K562 (cell line): ENCODE measurements at regions not wholly inside any gene's neighbourhood (a gene's known extent, or its start where the extent isn't known, plus 50 kb on each side); places are given as distances from the start of the nearest gene placed in this dataset.

ENCODE experiments used
- ATAC-seq: fragments of 200-7000 bp; cut with Tn5 transposase; 3 replicates; pipeline ENCODE4 v1.9.1; 2020; ENCODE audit warnings: moderate library complexity
- BruUV-seq: library from RNA; stranded (reverse); fragments of 400-500 nt; replicated peaks from 2 replicates; lab custom pipeline; 2021; lab: Mats Ljungman, UMichigan
- CTCF ChIA-PET: fragments of 300-600 bp; formaldehyde crosslinking; extraction: SDS; loops from one replicate; lab custom pipeline; 2021; ENCODE audit warnings: low intra/inter-chr PET ratio; lab: Yijun Ruan, JAX
- POLR2A ChIA-PET: fragments of 300-600, 350-650 bp; sonication (Branson Sonifier 250); formaldehyde crosslinking; extraction: SDS; loops from one replicate; lab custom pipeline; 2021; ENCODE audit warnings: antibody characterized with exemption, inconsistent platforms; lab: Yijun Ruan, JAX
- DNase-seq, 4 experiments: peaks; one replicate each; pipeline versions ENCODE4 v3.0.0 to v3.0.0-alpha.2; 2011 to 2018; ENCODE audit warnings: low spot score in 3 of 4, mixed read lengths in 3 of 4; ENCODE audit errors: extremely low read depth in 1 of 4
- FAIRE-seq: peaks from 2 replicates; lab custom pipeline; 2011; peaks lifted over from hg19 to GRCh38; lab: Jason Lieb, UNC
- H2AFZ ChIP-seq: 2 replicates; pipeline ENCODE4 v1.6.0; 2011; ENCODE audit warnings: low read depth, low read length, control low read depth, inconsistent platforms
- H3K27ac ChIP-seq: fragments of 200-600 bp; 3 replicates; pipeline ENCODE4 v1.8.0; 2011; ENCODE audit warnings: low read depth, mild to moderate bottlenecking, control low read depth, inconsistent platforms, low read length, moderate library complexity, mixed read lengths; ENCODE audit errors: extremely low read depth
- H3K27me3 ChIP-seq, 2 experiments: fragments of 300-600 bp in 1 of 2; 2 replicates in 1 of 2; 3 replicates in 1 of 2; pipeline versions ENCODE4 v1.6.0 to v1.8.0; 2011; ENCODE audit warnings: inconsistent platforms in 2 of 2, low read length in 2 of 2, mild to moderate bottlenecking in 1 of 2, mixed read lengths in 1 of 2, moderate library complexity in 1 of 2; ENCODE audit not compliant: control insufficient read depth in 2 of 2, insufficient read depth in 2 of 2
- H3K36me3 ChIP-seq: fragments of 300-600 bp; 3 replicates; pipeline ENCODE4 v1.8.0; 2011; ENCODE audit warnings: mild to moderate bottlenecking, low read length, inconsistent platforms; ENCODE audit not compliant: control insufficient read depth, insufficient read depth
- H3K4me1 ChIP-seq, 2 experiments: fragments of 200-600 bp in 1 of 2; replicated peaks in 1 of 2; 2 replicates in 1 of 2; 3 replicates in 1 of 2; pipeline versions ENCODE4 v1.5.1 to v1.8.0; 2011; ENCODE audit warnings: inconsistent platforms in 2 of 2, low read length in 2 of 2, mild to moderate bottlenecking in 1 of 2, mixed read lengths in 1 of 2, moderate library complexity in 1 of 2; ENCODE audit not compliant: control insufficient read depth in 2 of 2, insufficient read depth in 2 of 2
- H3K4me2 ChIP-seq: 2 replicates; pipeline ENCODE4 v1.6.1; 2011; ENCODE audit warnings: low read length, control low read depth, inconsistent platforms, mixed read lengths; ENCODE audit not compliant: insufficient read depth
- H3K4me3 ChIP-seq: fragments of 200-600 bp; sonication (generic), shearing (Covaris generic); 2 replicates; pipeline ENCODE4 v1.5.1; 2016; ENCODE audit warnings: control low read depth, inconsistent platforms
- H3K79me2 ChIP-seq: fragments of 200-600 bp; 3 replicates; pipeline ENCODE4 v1.8.0; 2011; ENCODE audit warnings: low read length, inconsistent platforms; ENCODE audit not compliant: control insufficient read depth, insufficient read depth
- H3K9ac ChIP-seq, 2 experiments: 2 replicates each; pipeline versions ENCODE4 v1.6.0 to v1.6.1; 2011; ENCODE audit warnings: low read depth in 2 of 2, low read length in 2 of 2, control low read depth in 1 of 2, inconsistent platforms in 1 of 2, mild to moderate bottlenecking in 1 of 2, mixed read lengths in 1 of 2; ENCODE audit not compliant: insufficient read depth in 1 of 2
- H3K9me1 ChIP-seq: one replicate; pipeline ENCODE4 v1.6.0; 2011; ENCODE audit warnings: inconsistent platforms, mild to moderate bottlenecking, low read length, moderate library complexity; ENCODE audit not compliant: control insufficient read depth, insufficient read depth
- H3K9me3 ChIP-seq: replicated peaks from 2 replicates; pipeline ENCODE4 v1.5.1; 2011; ENCODE audit warnings: low read depth, low read length, inconsistent platforms; ENCODE audit not compliant: control insufficient read depth, insufficient read depth
- H4K20me1 ChIP-seq: replicated peaks from 2 replicates; pipeline ENCODE4 v1.6.1; 2011; ENCODE audit warnings: low read length, inconsistent platforms, mixed read lengths; ENCODE audit not compliant: control insufficient read depth, insufficient read depth
- CREM ChIP-seq: IDR thresholded peaks from 2 replicates; pipeline ENCODE4 v1.6.1; 2014; ENCODE audit warnings: antibody characterized with exemption, low read depth
- HINFP ChIP-seq: fragments of 450-650 bp; conservative IDR thresholded peaks from 2 replicates; pipeline ENCODE4 v1.6.1; 2016; ENCODE audit warnings: missing genetic modification characterization, low read depth, mild to moderate bottlenecking, control low read depth, missing compliant biosample characterization
- MYBL2 ChIP-seq, 2 experiments: fragments of 450-650 bp in 1 of 2; sonication (generic) in 1 of 2; formaldehyde crosslinking in 1 of 2; IDR thresholded peaks; 2 replicates each; pipeline versions ENCODE4 v1.6.1 to v1.8.1; 2017 to 2022; ENCODE audit warnings: borderline replicate concordance in 1 of 2, inconsistent platforms in 1 of 2, low read depth in 1 of 2, mild to moderate bottlenecking in 1 of 2, missing genetic modification reagents in 1 of 2, moderate library complexity in 1 of 2
- PHB2 ChIP-seq: fragments of 450-650 bp; IDR thresholded peaks from 2 replicates; pipeline ENCODE4 v1.6.1; 2017; ENCODE audit warnings: low read depth
- STAG1 ChIP-seq: sonication (generic); formaldehyde crosslinking; IDR thresholded peaks from 2 replicates; pipeline ENCODE4 v1.5.0; 2020; ENCODE audit warnings: missing genetic modification reagents, borderline replicate concordance
- ZNF197 ChIP-seq: fragments of 200-800 bp; sonication (Bioruptor generic); IDR thresholded peaks from 2 replicates; pipeline ENCODE4 v1.6.1; 2016; ENCODE audit warnings: low read depth, missing genetic modification characterization, missing compliant biosample characterization
- ZNF449 ChIP-seq: fragments of 250-450 bp; sonication (Bioruptor Pico); IDR thresholded peaks from 2 replicates; pipeline ENCODE4 v1.8.0; 2022; ENCODE audit warnings: moderate library complexity, mild to moderate bottlenecking, inconsistent platforms
- WGBS: fragments of 100-300 bp; shearing (Covaris generic); methylation state at CpG from one replicate; pipeline ENCODE4 v1.1.6; 2016; ENCODE audit warnings: low coverage, mixed read lengths; ENCODE audit not compliant: insufficient coverage; ENCODE audit errors: missing lambda C conversion rate; 5-methylcytosine and 5-hydroxymethylcytosine counted together
- in situ Hi-C: fragments of 300-500 bp; cut with MboI; formaldehyde crosslinking; loops from 4 replicates; pipeline ENCODE4 v1.15.0; 2018; ENCODE audit warnings: inconsistent platforms, mixed read lengths
- intact Hi-C: fragments of 100-400 bp; cut with micrococcal nuclease; formaldehyde crosslinking; loops from 2 replicates; pipeline ENCODE4 v1.14.2; 2022

GRCh38 chr5:110956913-110957813, 114.3 kb upstream of the TSLP start:
- under 1% methylated on average over 12 of the region's 12 CpGs for WGBS
- H3K4me3 ChIP-seq = no peak overlapping the region
- FAIRE-seq (no peak), DNase-seq (no peak), ATAC-seq (no peak)
- H3K4me1 ChIP-seq = peaks cover 0 to 6% of the 10 kb centered on the region in 2 experiments; a peak in 1 of 5 replicates
- H3K36me3 ChIP-seq = no peaks in the 10 kb centered on the region
- no peaks in the 10 kb centered on the region for H3K9me3 ChIP-seq
- H4K20me1 ChIP-seq = no peaks in the 10 kb centered on the region
- no peak overlapping the region for H3K4me2 ChIP-seq
- no peak overlapping the region for H2AFZ ChIP-seq
- in situ Hi-C loops = no loop called here
- intact Hi-C loops = no loop called here
- no peak overlapping the region for H3K27ac ChIP-seq
- H3K79me2 ChIP-seq = no peaks in the 10 kb centered on the region
- no peaks in the 10 kb centered on the region for H3K27me3 ChIP-seq
- TF ChIP-seq ZNF449 (CRISPR knock-in tag) = no peak
- no peak for TF ChIP-seq CREM
- TF ChIP-seq HINFP (tag) = no peak
- TF ChIP-seq MYBL2 (IDR thresholded peaks at IDR 0.05; ENCODE audit: low read depth) = no peak
- no peak for TF ChIP-seq MYBL2 (CRISPR knock-in tag; IDR thresholded peaks at IDR 0.05; ENCODE audit: borderline replicate concordance)
- no peak for TF ChIP-seq ZNF197 (CRISPR knock-in tag)
- TF ChIP-seq STAG1 (CRISPR knock-in tag) = no peak
- TF ChIP-seq PHB2 = no peak
- BruUV-seq = no TSS peak
- ChIA-PET POLR2A (no interaction called here), CTCF (no interaction called here)
- 0 out of 4 replicates have a peak overlapping the region, but pooled peaks of 1 of the 2 experiments have one; percentile 35 for H3K9ac ChIP-seq
- no peaks in the 10 kb centered on the region for H3K9me1 ChIP-seq
